ENCODE measurements at regions not wholly inside any gene's neighbourhood (a gene's known extent, or its start where the extent isn't known, plus 50 kb on each side); places are given as distances from the start of the nearest gene placed in this dataset.

- no peak for TF ChIP-seq EZH2 (optimal IDR thresholded peaks at IDR 0.05; ENCODE audit: low read depth, low read length)
- no peak for TF ChIP-seq CTCF (IDR thresholded peaks at IDR 0.05; ENCODE audit: low read length)
Measured at GRCh38 chr16:79452671-79453070, 147.9 kb downstream of the MAF start.

Data from MM.1S (cell line).